GM12878 (cell line): ENCODE measurements at regions not wholly inside any gene's neighbourhood (a gene's known extent, or its start where the extent isn't known, plus 50 kb on each side); places are given as distances from the start of the nearest gene placed in this dataset.

ENCODE experiments used
- EP300 ChIP-seq, 2 experiments: fragments of 150-350 bp in 1 of 2; IDR thresholded peaks; 2 replicates each; pipeline ENCODE4 v1.6.1; 2011 to 2012; ENCODE audit warnings: low read depth in 2 of 2, low read length in 2 of 2, borderline replicate concordance in 1 of 2, improper control_type of control experiment in 1 of 2, inconsistent platforms in 1 of 2; ENCODE audit not compliant: control insufficient read depth in 1 of 2
- GABPA ChIP-seq: IDR thresholded peaks from 2 replicates; pipeline ENCODE4 v1.6.1; 2014; ENCODE audit warnings: antibody characterized with exemption, low read depth, mild to moderate bottlenecking, inconsistent platforms
- NR2F1 ChIP-seq: fragments of 450-650 bp; conservative IDR thresholded peaks from 2 replicates; pipeline ENCODE4 v1.6.1; 2017; ENCODE audit warnings: mild to moderate bottlenecking
- POLR2AphosphoS5 ChIP-seq: IDR thresholded peaks from 2 replicates; pipeline ENCODE4 v1.6.1; 2011; ENCODE audit warnings: mild to moderate bottlenecking, low read length, inconsistent platforms
- RAD51 ChIP-seq: fragments of 450-650 bp; IDR thresholded peaks from 2 replicates; pipeline ENCODE4 v1.6.1; 2016; ENCODE audit warnings: moderate library complexity, mild to moderate bottlenecking, inconsistent platforms
- TF ChIP-seq, protein P1 (sequence below): fragments of 450-650 bp; IDR thresholded peaks from 2 replicates; pipeline ENCODE4 v1.6.1; 2017; ENCODE audit warnings: mild to moderate bottlenecking, low read depth, inconsistent platforms; ENCODE audit not compliant: poor library complexity, severe bottlenecking
- TF ChIP-seq, protein P2 (sequence below), 3 experiments: IDR thresholded peaks in 2 of 3; conservative IDR thresholded peaks in 1 of 3; 2 replicates each; pipeline ENCODE4 v1.5.1; 2011; ENCODE audit warnings: low read depth in 3 of 3, low read length in 3 of 3, mild to moderate bottlenecking in 3 of 3, control low read depth in 2 of 3, moderate library complexity in 2 of 3, inconsistent platforms in 1 of 3, mixed read lengths in 1 of 3; ENCODE audit not compliant: control insufficient read depth in 2 of 3, insufficient read depth in 1 of 3; ENCODE audit errors: extremely low read depth in 1 of 3
- TF ChIP-seq, protein P3 (sequence below): fragments of 450-650 bp; IDR thresholded peaks from 2 replicates; pipeline ENCODE4 v1.6.1; 2017; ENCODE audit warnings: antibody characterized with exemption, mild to moderate bottlenecking, moderate library complexity

DNA sequence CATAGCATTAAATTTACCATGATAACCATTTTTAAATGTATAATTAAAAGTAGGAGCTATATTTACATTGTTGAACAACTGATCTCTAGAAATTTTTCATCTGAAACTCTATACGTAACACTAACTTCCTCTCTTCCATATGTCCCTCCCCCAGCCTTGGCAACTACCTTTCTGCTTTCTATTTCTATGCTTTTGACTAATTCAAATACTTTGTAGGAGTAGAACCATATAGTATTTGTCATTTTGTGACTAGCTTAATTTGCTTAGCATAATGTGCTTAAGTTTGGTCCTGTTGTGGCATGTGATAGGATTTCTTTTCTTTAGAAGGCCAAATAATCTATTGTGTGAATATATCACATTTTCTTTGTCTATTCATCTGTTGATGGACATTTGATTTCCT lies 225.3 kb upstream of the POT1 start:
- TF ChIP-seq, protein P1, sequence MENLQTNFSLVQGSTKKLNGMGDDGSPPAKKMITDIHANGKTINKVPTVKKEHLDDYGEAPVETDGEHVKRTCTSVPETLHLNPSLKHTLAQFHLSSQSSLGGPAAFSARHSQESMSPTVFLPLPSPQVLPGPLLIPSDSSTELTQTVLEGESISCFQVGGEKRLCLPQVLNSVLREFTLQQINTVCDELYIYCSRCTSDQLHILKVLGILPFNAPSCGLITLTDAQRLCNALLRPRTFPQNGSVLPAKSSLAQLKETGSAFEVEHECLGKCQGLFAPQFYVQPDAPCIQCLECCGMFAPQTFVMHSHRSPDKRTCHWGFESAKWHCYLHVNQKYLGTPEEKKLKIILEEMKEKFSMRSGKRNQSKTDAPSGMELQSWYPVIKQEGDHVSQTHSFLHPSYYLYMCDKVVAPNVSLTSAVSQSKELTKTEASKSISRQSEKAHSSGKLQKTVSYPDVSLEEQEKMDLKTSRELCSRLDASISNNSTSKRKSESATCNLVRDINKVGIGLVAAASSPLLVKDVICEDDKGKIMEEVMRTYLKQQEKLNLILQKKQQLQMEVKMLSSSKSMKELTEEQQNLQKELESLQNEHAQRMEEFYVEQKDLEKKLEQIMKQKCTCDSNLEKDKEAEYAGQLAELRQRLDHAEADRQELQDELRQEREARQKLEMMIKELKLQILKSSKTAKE, result no peak
- TF ChIP-seq, protein P2, sequence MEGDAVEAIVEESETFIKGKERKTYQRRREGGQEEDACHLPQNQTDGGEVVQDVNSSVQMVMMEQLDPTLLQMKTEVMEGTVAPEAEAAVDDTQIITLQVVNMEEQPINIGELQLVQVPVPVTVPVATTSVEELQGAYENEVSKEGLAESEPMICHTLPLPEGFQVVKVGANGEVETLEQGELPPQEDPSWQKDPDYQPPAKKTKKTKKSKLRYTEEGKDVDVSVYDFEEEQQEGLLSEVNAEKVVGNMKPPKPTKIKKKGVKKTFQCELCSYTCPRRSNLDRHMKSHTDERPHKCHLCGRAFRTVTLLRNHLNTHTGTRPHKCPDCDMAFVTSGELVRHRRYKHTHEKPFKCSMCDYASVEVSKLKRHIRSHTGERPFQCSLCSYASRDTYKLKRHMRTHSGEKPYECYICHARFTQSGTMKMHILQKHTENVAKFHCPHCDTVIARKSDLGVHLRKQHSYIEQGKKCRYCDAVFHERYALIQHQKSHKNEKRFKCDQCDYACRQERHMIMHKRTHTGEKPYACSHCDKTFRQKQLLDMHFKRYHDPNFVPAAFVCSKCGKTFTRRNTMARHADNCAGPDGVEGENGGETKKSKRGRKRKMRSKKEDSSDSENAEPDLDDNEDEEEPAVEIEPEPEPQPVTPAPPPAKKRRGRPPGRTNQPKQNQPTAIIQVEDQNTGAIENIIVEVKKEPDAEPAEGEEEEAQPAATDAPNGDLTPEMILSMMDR (IDR thresholded peaks at IDR 0.05 in 2 of 3, conservative IDR thresholded peaks at IDR 0.05 in 1 of 3; ENCODE audit: control insufficient read depth in 2 of 3, extremely low read depth in 1 of 3, insufficient read depth in 1 of 3, low read depth in 3 of 3, low read length in 3 of 3), result no peak
- TF ChIP-seq, protein P3, sequence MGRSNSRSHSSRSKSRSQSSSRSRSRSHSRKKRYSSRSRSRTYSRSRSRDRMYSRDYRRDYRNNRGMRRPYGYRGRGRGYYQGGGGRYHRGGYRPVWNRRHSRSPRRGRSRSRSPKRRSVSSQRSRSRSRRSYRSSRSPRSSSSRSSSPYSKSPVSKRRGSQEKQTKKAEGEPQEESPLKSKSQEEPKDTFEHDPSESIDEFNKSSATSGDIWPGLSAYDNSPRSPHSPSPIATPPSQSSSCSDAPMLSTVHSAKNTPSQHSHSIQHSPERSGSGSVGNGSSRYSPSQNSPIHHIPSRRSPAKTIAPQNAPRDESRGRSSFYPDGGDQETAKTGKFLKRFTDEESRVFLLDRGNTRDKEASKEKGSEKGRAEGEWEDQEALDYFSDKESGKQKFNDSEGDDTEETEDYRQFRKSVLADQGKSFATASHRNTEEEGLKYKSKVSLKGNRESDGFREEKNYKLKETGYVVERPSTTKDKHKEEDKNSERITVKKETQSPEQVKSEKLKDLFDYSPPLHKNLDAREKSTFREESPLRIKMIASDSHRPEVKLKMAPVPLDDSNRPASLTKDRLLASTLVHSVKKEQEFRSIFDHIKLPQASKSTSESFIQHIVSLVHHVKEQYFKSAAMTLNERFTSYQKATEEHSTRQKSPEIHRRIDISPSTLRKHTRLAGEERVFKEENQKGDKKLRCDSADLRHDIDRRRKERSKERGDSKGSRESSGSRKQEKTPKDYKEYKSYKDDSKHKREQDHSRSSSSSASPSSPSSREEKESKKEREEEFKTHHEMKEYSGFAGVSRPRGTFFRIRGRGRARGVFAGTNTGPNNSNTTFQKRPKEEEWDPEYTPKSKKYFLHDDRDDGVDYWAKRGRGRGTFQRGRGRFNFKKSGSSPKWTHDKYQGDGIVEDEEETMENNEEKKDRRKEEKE, result no peak
- TF ChIP-seq GABPA (no peak), RAD51 (no peak), POLR2AphosphoS5 (no peak), EP300 (IDR thresholded peaks at IDR 0.05; ENCODE audit: borderline replicate concordance in 1 of 2, control insufficient read depth in 1 of 2, low read depth in 2 of 2, low read length in 2 of 2) (no peak), NR2F1 (no peak)
